GM12878 (cell line): ENCODE measurements at regions not wholly inside any gene's neighbourhood (a gene's known extent, or its start where the extent isn't known, plus 50 kb on each side); places are given as distances from the start of the nearest gene placed in this dataset.

Experiments used
- CBX5 ChIP-seq: sonication (generic); IDR thresholded peaks from 2 replicates; pipeline ENCODE4 v1.6.1; 2016; ENCODE audit warnings: low read depth, moderate library complexity, mild to moderate bottlenecking, inconsistent platforms
- IRF4 ChIP-seq: IDR thresholded peaks from 2 replicates; pipeline ENCODE4 v1.6.1; 2011; ENCODE audit warnings: low read depth, low read length
- MEF2A ChIP-seq: IDR thresholded peaks from 2 replicates; pipeline ENCODE4 v1.6.1; 2011; ENCODE audit warnings: low read depth, mild to moderate bottlenecking, low read length, moderate library complexity; ENCODE audit not compliant: insufficient read depth
- MLLT1 ChIP-seq: fragments of 450-650 bp; IDR thresholded peaks from 2 replicates; pipeline ENCODE4 v1.6.1; 2016; ENCODE audit warnings: mild to moderate bottlenecking
- RUNX3 ChIP-seq: IDR thresholded peaks from 2 replicates; pipeline ENCODE4 v1.6.1; 2012; ENCODE audit warnings: low read length, inconsistent platforms
- SMARCA5 ChIP-seq: fragments of 450-650 bp; IDR thresholded peaks from 2 replicates; pipeline ENCODE4 v1.6.1; 2017; ENCODE audit warnings: mild to moderate bottlenecking
- SREBF2 ChIP-seq: IDR thresholded peaks from 2 replicates; pipeline ENCODE4 v1.6.1; 2012; ENCODE audit warnings: mild to moderate bottlenecking, low read length
- TCF3 ChIP-seq: IDR thresholded peaks from 2 replicates; pipeline ENCODE4 v1.6.1; 2012; ENCODE audit warnings: low read depth, mild to moderate bottlenecking, low read length, borderline replicate concordance; ENCODE audit not compliant: insufficient read depth
- USF1 ChIP-seq: IDR thresholded peaks from 2 replicates; pipeline ENCODE4 v1.6.1; 2011; ENCODE audit warnings: borderline replicate concordance, low read depth, mild to moderate bottlenecking, moderate library complexity, mixed read lengths, low read length; ENCODE audit not compliant: insufficient read depth; ENCODE audit errors: extremely low read length
- ZNF687 ChIP-seq: fragments of 450-650 bp; IDR thresholded peaks from 2 replicates; pipeline ENCODE4 v1.6.1; 2017; ENCODE audit warnings: mild to moderate bottlenecking, moderate library complexity

- TF ChIP-seq USF1 (no peak), MLLT1 (no peak), TCF3 (no peak), SMARCA5 (no peak), SREBF2 (no peak), MEF2A (no peak), IRF4 (no peak), ZNF687 (no peak), RUNX3 (no peak), CBX5 (no peak)
Measured at GRCh38 chr13:42673677-42674076, 99.7 kb downstream of the TNFSF11 start (continued).
